ENCODE measurements at regions not wholly inside any gene's neighbourhood (a gene's known extent, or its start where the extent isn't known, plus 50 kb on each side); places are given as distances from the start of the nearest gene placed in this dataset.
"Not testable (repeated sequence)": the region's sequence is repeated elsewhere in the genome, so short reads cannot be mapped to it uniquely, and the experiment has no call there.

- not testable (repeated sequence) for TF ChIP-seq CEBPB (IDR thresholded peaks at IDR 0.05; ENCODE audit: low read depth, low read length); CTCF (conservative IDR thresholded peaks at IDR 0.05; ENCODE audit: low read depth, low read length); POLR2A (IDR thresholded peaks at IDR 0.05; ENCODE audit: low read depth, low read length)
Observed at GRCh38 chr3:75362086-75362784, 301.9 kb upstream of the FRG2C start.

All from IMR-90 (cell line).